Gastrocnemius medialis (tissue), 4 donors: ENCODE measurements at regions not wholly inside any gene's neighbourhood (a gene's known extent, or its start where the extent isn't known, plus 50 kb on each side); places are given as distances from the start of the nearest gene placed in this dataset.

Source experiments
- POLR2A ChIP-seq, 2 donors: fragments of 450-650 bp; IDR thresholded peaks; one replicate each; pipeline ENCODE4 v1.6.1; 2017; ENCODE audit warnings: antibody characterized with exemption in 2 of 2, mild to moderate bottlenecking in 2 of 2, moderate library complexity in 2 of 2
- TF ChIP-seq, protein P1 (sequence below), 5 experiments: fragments of 450-650 bp in 3 of 5; fragments of 200-600 bp in 2 of 5; sonication (generic) in 2 of 5; IDR thresholded peaks in 4 of 5; conservative IDR thresholded peaks in 1 of 5; 1 replicate in 4 of 5; 2 replicates in 1 of 5; pipeline ENCODE4 v1.5.1; 2016 to 2019; ENCODE audit warnings: antibody characterized with exemption in 5 of 5, mild to moderate bottlenecking in 3 of 5, moderate library complexity in 3 of 5

DNA sequence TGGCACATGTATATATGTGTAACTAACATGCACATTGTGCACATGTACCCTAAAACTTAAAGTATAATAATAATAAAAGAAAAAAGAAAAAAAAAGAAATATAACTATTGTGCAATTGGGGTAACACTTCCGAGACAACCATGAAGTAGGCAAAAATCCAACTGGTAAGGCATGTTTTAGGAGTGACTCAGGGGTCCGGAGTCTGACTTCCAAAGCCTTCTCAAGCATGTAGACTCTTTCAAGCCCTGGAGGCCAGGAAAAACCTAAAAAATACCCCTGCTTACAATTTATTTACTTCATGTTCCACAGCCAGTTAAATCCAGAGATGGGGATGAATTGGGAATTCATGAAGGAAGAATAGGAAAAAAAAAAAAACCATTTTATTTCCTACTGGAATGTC, 161.3 kb upstream of the PHACTR1 start:
- TF ChIP-seq, protein P1, sequence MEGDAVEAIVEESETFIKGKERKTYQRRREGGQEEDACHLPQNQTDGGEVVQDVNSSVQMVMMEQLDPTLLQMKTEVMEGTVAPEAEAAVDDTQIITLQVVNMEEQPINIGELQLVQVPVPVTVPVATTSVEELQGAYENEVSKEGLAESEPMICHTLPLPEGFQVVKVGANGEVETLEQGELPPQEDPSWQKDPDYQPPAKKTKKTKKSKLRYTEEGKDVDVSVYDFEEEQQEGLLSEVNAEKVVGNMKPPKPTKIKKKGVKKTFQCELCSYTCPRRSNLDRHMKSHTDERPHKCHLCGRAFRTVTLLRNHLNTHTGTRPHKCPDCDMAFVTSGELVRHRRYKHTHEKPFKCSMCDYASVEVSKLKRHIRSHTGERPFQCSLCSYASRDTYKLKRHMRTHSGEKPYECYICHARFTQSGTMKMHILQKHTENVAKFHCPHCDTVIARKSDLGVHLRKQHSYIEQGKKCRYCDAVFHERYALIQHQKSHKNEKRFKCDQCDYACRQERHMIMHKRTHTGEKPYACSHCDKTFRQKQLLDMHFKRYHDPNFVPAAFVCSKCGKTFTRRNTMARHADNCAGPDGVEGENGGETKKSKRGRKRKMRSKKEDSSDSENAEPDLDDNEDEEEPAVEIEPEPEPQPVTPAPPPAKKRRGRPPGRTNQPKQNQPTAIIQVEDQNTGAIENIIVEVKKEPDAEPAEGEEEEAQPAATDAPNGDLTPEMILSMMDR (IDR thresholded peaks at IDR 0.05 in 4 of 5, conservative IDR thresholded peaks at IDR 0.05 in 1 of 5) = no peak
- no peak for TF ChIP-seq POLR2A (IDR thresholded peaks at IDR 0.05)
